Retinal pigment epithelial cell (primary cell): ENCODE measurements at regions not wholly inside any gene's neighbourhood (a gene's known extent, or its start where the extent isn't known, plus 50 kb on each side); places are given as distances from the start of the nearest gene placed in this dataset.

ENCODE experiments used
- DNase-seq: peaks from one replicate; pipeline ENCODE4 v3.0.0-alpha.2; 2010; ENCODE audit warnings: low read depth
- H3K4me3 ChIP-seq: 2 replicates; pipeline ENCODE4 v1.5.1; 2011; ENCODE audit warnings: mild to moderate bottlenecking, low read length, control low read depth, moderate library complexity
- CTCF ChIP-seq: conservative IDR thresholded peaks from 2 replicates; pipeline ENCODE4 v1.5.1; 2011; ENCODE audit warnings: low read depth, low read length, control low read depth, inconsistent platforms

GRCh38 chr21:27126140-27126539, 159.3 kb upstream of the ADAMTS5 start:
- no peak for TF ChIP-seq CTCF
- no peak for DNase-seq
- no peak overlapping the region for H3K4me3 ChIP-seq

- no peak overlapping the region for H3K4me3 ChIP-seq
- no peak for DNase-seq
- no peak for TF ChIP-seq CTCF
Observed at GRCh38 chr21:27122686-27123085, 155.8 kb upstream of the ADAMTS5 start.

- DNase-seq: no peak
- no peak overlapping the region for H3K4me3 ChIP-seq
- no peak for TF ChIP-seq CTCF
Observed at GRCh38 chr21:27114111-27114510, 147.2 kb upstream of the ADAMTS5 start.

- H3K4me3 ChIP-seq: no peak overlapping the region
- no peak for TF ChIP-seq CTCF
- no peak for DNase-seq
Observed at GRCh38 chr21:27112186-27112585, 145.3 kb upstream of the ADAMTS5 start.

GRCh38 chr21:27110956-27111355, 144.1 kb upstream of the ADAMTS5 start:
- DNase-seq: no peak
- no peak for TF ChIP-seq CTCF
- no peak overlapping the region for H3K4me3 ChIP-seq

GRCh38 chr21:27108701-27109100, 141.8 kb upstream of the ADAMTS5 start:
- no peak for TF ChIP-seq CTCF
- DNase-seq: no peak

GRCh38 chr21:27108228-27108627, 141.3 kb upstream of the ADAMTS5 start:
- H3K4me3 ChIP-seq: no peak overlapping the region
- TF ChIP-seq CTCF: no peak
- peak; percentile 82 for DNase-seq

More at GRCh38 chr21:27108701-27109100, 141.8 kb upstream of the ADAMTS5 start:
- no peak overlapping the region for H3K4me3 ChIP-seq
